OCI-LY7 (cell line): ENCODE measurements at regions not wholly inside any gene's neighbourhood (a gene's known extent, or its start where the extent isn't known, plus 50 kb on each side); places are given as distances from the start of the nearest gene placed in this dataset.

Experiments
- CTCF ChIP-seq: fragments of 200-600 bp; sonication (generic); conservative IDR thresholded peaks from 2 replicates; pipeline ENCODE4 v1.5.1; 2014; ENCODE audit warnings: mild to moderate bottlenecking, antibody characterized with exemption, low read length, moderate library complexity, mixed read lengths
- EZH2phosphoT487 ChIP-seq: fragments of 200-600 bp; sonication (generic); IDR thresholded peaks from 2 replicates; pipeline ENCODE4 v1.6.1; 2018; ENCODE audit warnings: low read depth, borderline replicate concordance, mild to moderate bottlenecking, mixed run types, antibody characterized with exemption, low read length, moderate library complexity, mixed read lengths

- TF ChIP-seq CTCF (no peak), EZH2phosphoT487 (no peak)
Observed at GRCh38 chr14:97395068-97395467, 597.9 kb downstream of the VRK1 start.
